Thyroid gland (tissue), 4 donors: ENCODE measurements at regions not wholly inside any gene's neighbourhood (a gene's known extent, or its start where the extent isn't known, plus 50 kb on each side); places are given as distances from the start of the nearest gene placed in this dataset.

Experiments used
- DNase-seq, 2 donors: peaks; one replicate each; pipeline ENCODE4 v3.0.0-alpha.2; 2019
- H3K27ac ChIP-seq, 3 donors: fragments of 200-600 bp; sonication (generic); 1 replicate in 2 of 3; 2 replicates in 1 of 3; pipeline ENCODE4 v1.5.1; 2016 to 2019; ENCODE audit warnings: mild to moderate bottlenecking in 1 of 3, moderate library complexity in 1 of 3
- H3K27me3 ChIP-seq: fragments of 200-600 bp; sonication (generic); one replicate; pipeline ENCODE4 v1.5.1; 2019
- H3K36me3 ChIP-seq, 2 donors: fragments of 200-600 bp; sonication (generic); one replicate each; pipeline ENCODE4 v1.5.1; 2016 to 2019
- H3K4me1 ChIP-seq, 2 donors: fragments of 200-600 bp; sonication (generic); one replicate each; pipeline ENCODE4 v1.5.1; 2017 to 2019
- H3K4me3 ChIP-seq, 3 donors: fragments of 200-600 bp; sonication (generic); replicated peaks in 1 of 3; 1 replicate in 2 of 3; 2 replicates in 1 of 3; pipeline ENCODE4 v1.5.1; 2016; ENCODE audit warnings: mild to moderate bottlenecking in 1 of 3
- H3K9me3 ChIP-seq: fragments of 200-600 bp; sonication (generic); one replicate; pipeline ENCODE4 v1.5.1; 2017
- POLR2A ChIP-seq, 2 donors: fragments of 450-650 bp; IDR thresholded peaks; one replicate each; pipeline ENCODE4 v1.6.1; 2017; ENCODE audit warnings: antibody characterized with exemption in 2 of 2, mild to moderate bottlenecking in 2 of 2, moderate library complexity in 1 of 2
- WGBS, 2 donors: methylation state at CpG; one replicate each; pipeline ENCODE4 v1.1.5; 2017; 5-methylcytosine and 5-hydroxymethylcytosine counted together
- intact Hi-C: fragments of 100-400 bp; cut with DNase I; formaldehyde crosslinking; loops from one replicate; pipeline ENCODE4 v1.15.1; 2023
- TF ChIP-seq, protein P1 (sequence below), 6 experiments: fragments of 200-600 bp in 3 of 6; fragments of 450-650 bp in 3 of 6; sonication (generic) in 3 of 6; IDR thresholded peaks; one replicate each; pipeline ENCODE4 v1.5.1; 2016 to 2019; ENCODE audit warnings: antibody characterized with exemption in 6 of 6, mild to moderate bottlenecking in 2 of 6, inconsistent platforms in 1 of 6, moderate library complexity in 1 of 6

DNA sequence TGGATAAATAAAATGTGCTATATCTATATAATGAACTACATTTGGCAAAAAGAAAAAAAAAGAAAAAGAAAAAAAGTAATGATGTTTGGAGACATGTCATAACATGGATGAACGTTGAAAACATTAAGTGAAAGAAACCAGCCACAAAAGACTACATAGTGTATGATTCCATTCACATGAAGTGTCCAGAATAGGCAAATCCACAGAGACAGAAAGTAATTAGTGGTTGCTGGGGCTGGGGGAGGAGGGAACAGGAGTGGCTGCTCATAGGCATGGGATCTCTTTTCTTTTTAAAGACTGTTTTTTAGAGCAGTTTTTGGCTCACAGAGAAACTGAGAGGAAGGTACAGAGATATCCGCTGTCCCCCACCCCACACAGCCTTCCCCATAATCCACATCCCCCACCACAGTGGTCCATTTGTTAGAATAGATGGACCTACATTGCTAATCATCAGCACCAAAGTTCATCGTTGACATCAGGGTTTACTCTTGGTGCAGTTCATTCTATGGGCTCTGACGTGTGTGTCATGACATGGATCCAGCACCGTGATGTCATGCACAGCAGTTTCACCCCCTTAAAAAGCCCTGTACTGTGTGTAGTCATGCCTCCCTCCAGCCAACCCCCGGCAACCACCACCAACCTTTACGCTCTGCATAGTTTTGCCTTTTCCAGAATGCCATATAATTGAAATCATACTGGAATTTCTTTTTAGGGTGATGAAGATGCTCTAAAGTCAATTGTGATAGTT, 240.9 kb upstream of the RREB1 start:
- 89 to 90% methylated on average over 7 of the region's 7 CpGs for WGBS, 2 donors
- TF ChIP-seq, protein P1, sequence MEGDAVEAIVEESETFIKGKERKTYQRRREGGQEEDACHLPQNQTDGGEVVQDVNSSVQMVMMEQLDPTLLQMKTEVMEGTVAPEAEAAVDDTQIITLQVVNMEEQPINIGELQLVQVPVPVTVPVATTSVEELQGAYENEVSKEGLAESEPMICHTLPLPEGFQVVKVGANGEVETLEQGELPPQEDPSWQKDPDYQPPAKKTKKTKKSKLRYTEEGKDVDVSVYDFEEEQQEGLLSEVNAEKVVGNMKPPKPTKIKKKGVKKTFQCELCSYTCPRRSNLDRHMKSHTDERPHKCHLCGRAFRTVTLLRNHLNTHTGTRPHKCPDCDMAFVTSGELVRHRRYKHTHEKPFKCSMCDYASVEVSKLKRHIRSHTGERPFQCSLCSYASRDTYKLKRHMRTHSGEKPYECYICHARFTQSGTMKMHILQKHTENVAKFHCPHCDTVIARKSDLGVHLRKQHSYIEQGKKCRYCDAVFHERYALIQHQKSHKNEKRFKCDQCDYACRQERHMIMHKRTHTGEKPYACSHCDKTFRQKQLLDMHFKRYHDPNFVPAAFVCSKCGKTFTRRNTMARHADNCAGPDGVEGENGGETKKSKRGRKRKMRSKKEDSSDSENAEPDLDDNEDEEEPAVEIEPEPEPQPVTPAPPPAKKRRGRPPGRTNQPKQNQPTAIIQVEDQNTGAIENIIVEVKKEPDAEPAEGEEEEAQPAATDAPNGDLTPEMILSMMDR (IDR thresholded peaks at IDR 0.05) = no peak
- TF ChIP-seq POLR2A (IDR thresholded peaks at IDR 0.05) = no peak

DNA sequence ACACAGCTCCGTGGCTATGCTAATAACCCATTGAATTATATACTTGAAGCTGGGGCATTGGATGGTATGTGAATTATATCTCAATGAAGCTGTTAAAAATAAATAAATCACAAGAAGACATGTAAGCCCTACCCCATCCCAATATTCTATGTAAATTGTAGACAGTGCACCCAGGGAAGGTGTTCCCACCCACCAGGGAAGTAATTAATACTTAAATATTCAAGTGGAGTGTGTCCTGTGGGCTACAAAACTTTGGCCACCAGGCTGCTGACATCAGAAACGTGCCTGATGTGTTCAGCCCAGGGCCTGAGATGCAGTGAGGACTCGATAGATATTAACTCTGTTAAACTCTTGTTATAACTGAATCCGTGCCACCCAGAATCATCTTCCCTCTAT, 240.4 kb upstream of the RREB1 start:
- no peak for DNase-seq
- H3K4me1 ChIP-seq = no peaks in the 10 kb centered on the region
- H3K27ac ChIP-seq = no peak overlapping the region
- 88 to 90% methylated on average over 4 of the region's 4 CpGs for WGBS, 2 donors
- no peaks in the 10 kb centered on the region for H3K27me3 ChIP-seq
- no peaks in the 10 kb centered on the region for H3K9me3 ChIP-seq
- intact Hi-C loops = no loop called here
- no peaks in the 10 kb centered on the region for H3K36me3 ChIP-seq
- TF ChIP-seq POLR2A (IDR thresholded peaks at IDR 0.05) = no peak
- TF ChIP-seq, protein P1 (IDR thresholded peaks at IDR 0.05) = no peak
- H3K4me3 ChIP-seq = no peak overlapping the region

More for the DNA sequence above, 240.9 kb upstream of the RREB1 start:
- Histone ChIP-seq H3K4me1 (no peaks in the 10 kb centered on the region), H3K36me3 (no peaks in the 10 kb centered on the region), H3K27ac (no peak overlapping the region), H3K4me3 (no peak overlapping the region), H3K27me3 (no peaks in the 10 kb centered on the region), H3K9me3 (no peaks in the 10 kb centered on the region)
- intact Hi-C loops = no loop called here
- DNase-seq = no peak

DNA sequence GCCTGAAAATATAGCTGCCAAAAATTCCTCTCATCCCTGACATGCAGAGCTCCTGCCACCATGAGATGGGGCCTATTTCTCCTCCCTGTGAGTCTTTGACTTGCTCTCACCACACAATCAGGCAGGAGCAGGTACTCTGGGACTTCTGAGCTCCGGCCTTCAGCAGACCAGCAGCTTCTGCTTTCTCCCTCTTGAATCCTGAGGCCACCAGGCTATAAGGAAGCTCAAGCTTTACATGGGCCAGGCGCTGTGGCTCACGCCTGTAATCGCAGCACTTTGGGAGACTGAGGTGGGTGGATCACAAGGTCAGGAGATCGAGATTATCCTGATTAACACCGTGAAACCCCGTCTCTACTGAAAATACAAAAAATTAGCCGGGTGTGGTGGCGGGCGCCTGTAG, 238.7 kb upstream of the RREB1 start:
- TF ChIP-seq, protein P1 (IDR thresholded peaks at IDR 0.05) = no peak
- TF ChIP-seq POLR2A (IDR thresholded peaks at IDR 0.05) = no peak
- Histone ChIP-seq H3K27me3 (no peaks in the 10 kb centered on the region), H3K27ac (no peak overlapping the region), H3K36me3 (no peaks in the 10 kb centered on the region), H3K4me1 (no peaks in the 10 kb centered on the region), H3K9me3 (no peaks in the 10 kb centered on the region), H3K4me3 (no peak overlapping the region)
- DNase-seq = no peak
- intact Hi-C loops = no loop called here
- WGBS, 2 donors = 94 to 95% methylated on average over 10 of the region's 10 CpGs

DNA sequence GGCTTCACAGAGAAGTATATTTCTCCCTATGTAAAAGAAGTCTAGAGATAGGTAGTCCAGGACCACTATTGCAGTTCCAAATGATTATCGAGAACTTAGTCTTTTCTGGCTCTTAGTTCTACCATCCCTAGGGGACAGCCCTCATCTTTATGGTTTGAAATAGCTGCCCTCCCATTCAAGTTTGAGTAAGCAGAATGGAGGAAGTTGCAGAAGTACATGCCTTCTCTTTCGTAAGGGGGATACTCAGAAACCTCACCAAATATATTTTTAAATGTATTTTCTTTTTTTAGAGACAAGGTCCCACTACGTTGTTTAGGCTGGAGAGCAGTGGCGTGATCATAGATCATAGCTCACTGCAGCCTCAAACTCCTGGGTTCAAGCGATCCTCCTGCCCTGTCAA, 236.8 kb upstream of the RREB1 start:
- TF ChIP-seq, protein P1 (IDR thresholded peaks at IDR 0.05) = no peak
- TF ChIP-seq POLR2A (IDR thresholded peaks at IDR 0.05) = no peak
- Histone ChIP-seq H3K27ac (no peak overlapping the region), H3K27me3 (no peaks in the 10 kb centered on the region), H3K9me3 (no peaks in the 10 kb centered on the region), H3K36me3 (no peaks in the 10 kb centered on the region), H3K4me1 (no peaks in the 10 kb centered on the region), H3K4me3 (no peak overlapping the region)
- 89 to 91% methylated on average over 5 of the region's 5 CpGs for WGBS, 2 donors
- intact Hi-C loops = no loop called here
- DNase-seq = no peak

DNA sequence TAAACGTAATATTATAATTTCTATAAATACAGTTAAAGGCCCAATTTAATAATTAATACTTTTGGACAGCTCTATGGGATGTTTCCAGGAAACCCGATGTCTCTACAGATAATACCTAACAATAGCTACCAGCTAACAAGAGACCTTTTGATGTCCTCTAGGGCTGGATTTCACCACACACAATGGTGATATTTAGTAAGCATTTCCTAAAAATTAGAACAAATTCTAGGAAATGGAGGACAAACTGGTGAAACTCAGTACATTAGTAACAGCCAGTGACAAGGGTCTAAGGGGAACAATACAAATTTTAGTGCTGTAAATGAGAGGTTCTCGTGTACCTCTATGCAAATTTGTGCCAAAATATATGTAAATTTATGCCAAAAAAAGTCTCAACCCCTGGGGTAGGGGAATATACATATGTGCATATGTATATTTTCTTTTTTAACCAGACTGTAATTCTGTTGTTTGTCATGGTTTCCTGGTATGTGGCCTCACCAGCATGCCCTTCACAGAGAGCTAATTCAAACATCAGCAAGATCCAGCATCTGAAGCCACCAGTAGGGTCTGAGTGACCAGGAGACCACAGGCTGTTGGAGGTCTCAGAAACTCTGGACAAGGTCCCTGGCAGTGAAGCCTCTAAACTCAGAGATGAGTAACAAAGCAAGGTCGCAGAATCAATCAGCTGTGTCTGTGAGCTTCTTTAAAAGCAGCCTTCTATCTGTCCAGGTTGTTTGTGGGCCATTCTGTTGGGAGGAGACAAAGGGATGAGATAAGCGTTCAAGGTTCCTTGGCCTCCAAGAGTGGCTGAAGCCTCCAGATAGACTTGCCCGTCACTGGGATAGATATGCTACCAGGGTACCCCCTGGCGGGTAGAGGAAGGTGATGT, 235.1 kb upstream of the RREB1 start:
- DNase-seq = no peak
- intact Hi-C loops = no loop called here
- no peak overlapping the region for H3K4me3 ChIP-seq
- no peaks in the 10 kb centered on the region for H3K4me1 ChIP-seq
- no peaks in the 10 kb centered on the region for H3K27me3 ChIP-seq
- TF ChIP-seq, protein P1 (IDR thresholded peaks at IDR 0.05) = no peak
- no peak for TF ChIP-seq POLR2A (IDR thresholded peaks at IDR 0.05)
- H3K27ac ChIP-seq = no peak overlapping the region
- H3K36me3 ChIP-seq = no peaks in the 10 kb centered on the region
- WGBS, 2 donors = 89 to 92% methylated on average over 7 of the region's 7 CpGs
- no peaks in the 10 kb centered on the region for H3K9me3 ChIP-seq
